Peyer's patch (tissue), 4 donors: ENCODE measurements at regions not wholly inside any gene's neighbourhood (a gene's known extent, or its start where the extent isn't known, plus 50 kb on each side); places are given as distances from the start of the nearest gene placed in this dataset.

Experiments
- DNase-seq, 3 donors: peaks; one replicate each; pipeline ENCODE4 v3.0.0-alpha.2; 2017 to 2019
- H3K27ac ChIP-seq, 4 donors: fragments of 200-600 bp; sonication (generic); one replicate each; pipeline ENCODE4 v1.5.1; 2016 to 2019
- H3K27me3 ChIP-seq, 2 donors: fragments of 200-600 bp; sonication (generic); one replicate each; pipeline ENCODE4 v1.5.1; 2019
- H3K36me3 ChIP-seq, 3 donors: fragments of 200-600 bp; sonication (generic); one replicate each; pipeline ENCODE4 v1.5.1; 2016 to 2019
- H3K4me1 ChIP-seq, 4 donors: fragments of 200-600 bp; sonication (generic); one replicate each; pipeline ENCODE4 v1.5.1; 2016 to 2019
- H3K4me3 ChIP-seq, 4 donors: fragments of 200-600 bp; sonication (generic); 1 replicate in 3 of 4; 2 replicates in 1 of 4; pipeline ENCODE4 v1.5.1; 2016 to 2019; ENCODE audit warnings: mild to moderate bottlenecking in 1 of 4
- H3K9me3 ChIP-seq, 4 donors: fragments of 200-600 bp; sonication (generic); one replicate each; pipeline ENCODE4 v1.5.1; 2016 to 2019; ENCODE audit warnings: mild to moderate bottlenecking in 1 of 4
- POLR2A ChIP-seq, 2 donors: fragments of 450-650 bp; IDR thresholded peaks; one replicate each; pipeline ENCODE4 v1.5.1; 2017; ENCODE audit warnings: antibody characterized with exemption in 2 of 2, mild to moderate bottlenecking in 2 of 2, moderate library complexity in 2 of 2
- TF ChIP-seq, protein P1 (sequence below), 6 experiments: fragments of 450-650 bp in 4 of 6; fragments of 200-600 bp in 2 of 6; sonication (generic) in 1 of 6; IDR thresholded peaks; one replicate each; pipeline ENCODE4 v1.5.1; 2017 to 2019; ENCODE audit warnings: antibody characterized with exemption in 6 of 6, mild to moderate bottlenecking in 3 of 6, moderate library complexity in 1 of 6

DNA sequence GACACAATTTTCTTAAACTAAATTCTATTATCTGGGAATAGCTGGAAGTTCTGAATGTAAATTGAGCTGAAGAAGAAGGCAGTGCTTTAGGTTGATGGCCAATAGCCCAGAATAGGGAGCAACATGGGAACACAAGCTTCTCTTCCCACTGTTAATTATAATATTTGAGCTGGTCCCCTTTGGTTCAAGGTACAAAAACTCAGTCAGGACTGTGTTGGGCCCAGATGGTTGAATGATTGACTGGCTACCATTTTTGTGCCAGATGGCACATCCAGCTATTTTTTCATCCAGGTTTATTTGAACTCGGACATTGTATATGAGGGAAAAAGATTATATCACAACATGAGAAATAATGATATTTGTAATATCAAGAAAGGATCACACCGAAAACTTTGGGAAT, 458.9 kb downstream of the SLITRK1 start:
- Histone ChIP-seq H3K4me3 (no peak overlapping the region), H3K27ac (no peak overlapping the region), H3K9me3 (no peaks in the 10 kb centered on the region), H3K36me3 (no peaks in the 10 kb centered on the region), H3K4me1 (no peaks in the 10 kb centered on the region), H3K27me3 (no peaks in the 10 kb centered on the region)
- TF ChIP-seq, protein P1, sequence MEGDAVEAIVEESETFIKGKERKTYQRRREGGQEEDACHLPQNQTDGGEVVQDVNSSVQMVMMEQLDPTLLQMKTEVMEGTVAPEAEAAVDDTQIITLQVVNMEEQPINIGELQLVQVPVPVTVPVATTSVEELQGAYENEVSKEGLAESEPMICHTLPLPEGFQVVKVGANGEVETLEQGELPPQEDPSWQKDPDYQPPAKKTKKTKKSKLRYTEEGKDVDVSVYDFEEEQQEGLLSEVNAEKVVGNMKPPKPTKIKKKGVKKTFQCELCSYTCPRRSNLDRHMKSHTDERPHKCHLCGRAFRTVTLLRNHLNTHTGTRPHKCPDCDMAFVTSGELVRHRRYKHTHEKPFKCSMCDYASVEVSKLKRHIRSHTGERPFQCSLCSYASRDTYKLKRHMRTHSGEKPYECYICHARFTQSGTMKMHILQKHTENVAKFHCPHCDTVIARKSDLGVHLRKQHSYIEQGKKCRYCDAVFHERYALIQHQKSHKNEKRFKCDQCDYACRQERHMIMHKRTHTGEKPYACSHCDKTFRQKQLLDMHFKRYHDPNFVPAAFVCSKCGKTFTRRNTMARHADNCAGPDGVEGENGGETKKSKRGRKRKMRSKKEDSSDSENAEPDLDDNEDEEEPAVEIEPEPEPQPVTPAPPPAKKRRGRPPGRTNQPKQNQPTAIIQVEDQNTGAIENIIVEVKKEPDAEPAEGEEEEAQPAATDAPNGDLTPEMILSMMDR (IDR thresholded peaks at IDR 0.05), result no peak
- TF ChIP-seq POLR2A (IDR thresholded peaks at IDR 0.05), result no peak
- no peak for DNase-seq

GRCh38 chr13:83414393-83414792, 467.9 kb downstream of the SLITRK1 start:
- no peaks in the 10 kb centered on the region for H3K4me1 ChIP-seq
- H3K27me3 ChIP-seq, result no peaks in the 10 kb centered on the region
- H3K4me3 ChIP-seq, result no peak overlapping the region
- H3K27ac ChIP-seq, result no peak overlapping the region
- no peaks in the 10 kb centered on the region for H3K9me3 ChIP-seq
- DNase-seq, result no peak
- TF ChIP-seq, protein P1 (IDR thresholded peaks at IDR 0.05), result no peak
- no peak for TF ChIP-seq POLR2A (IDR thresholded peaks at IDR 0.05)
- no peaks in the 10 kb centered on the region for H3K36me3 ChIP-seq

DNA sequence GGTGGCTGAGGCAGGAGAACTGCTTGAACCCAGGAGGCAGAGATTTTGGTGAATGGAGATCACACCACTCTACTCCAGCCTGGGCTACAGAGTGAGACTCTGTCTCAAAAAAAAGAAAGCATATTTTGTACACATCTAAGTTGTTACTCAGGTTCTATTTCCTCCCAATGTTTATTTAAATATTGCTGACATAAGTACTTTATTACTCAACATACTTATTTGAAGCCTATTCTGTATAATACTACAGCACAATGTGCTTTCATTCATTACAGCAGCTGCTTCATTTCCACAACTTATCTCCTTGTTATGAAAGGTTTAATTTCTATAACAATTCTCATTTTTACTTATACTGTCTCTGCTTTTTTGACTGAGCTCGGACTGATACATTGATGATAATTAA, 495.7 kb downstream of the SLITRK1 start:
- TF ChIP-seq, protein P1 (IDR thresholded peaks at IDR 0.05), result no peak
- TF ChIP-seq POLR2A (IDR thresholded peaks at IDR 0.05), result no peak
- no peaks in the 10 kb centered on the region for H3K4me1 ChIP-seq
- DNase-seq, result no peak
- no peaks in the 10 kb centered on the region for H3K9me3 ChIP-seq
- H3K36me3 ChIP-seq, result no peaks in the 10 kb centered on the region
- H3K4me3 ChIP-seq, result no peak overlapping the region
- H3K27ac ChIP-seq, result no peak overlapping the region
- no peaks in the 10 kb centered on the region for H3K27me3 ChIP-seq

DNA sequence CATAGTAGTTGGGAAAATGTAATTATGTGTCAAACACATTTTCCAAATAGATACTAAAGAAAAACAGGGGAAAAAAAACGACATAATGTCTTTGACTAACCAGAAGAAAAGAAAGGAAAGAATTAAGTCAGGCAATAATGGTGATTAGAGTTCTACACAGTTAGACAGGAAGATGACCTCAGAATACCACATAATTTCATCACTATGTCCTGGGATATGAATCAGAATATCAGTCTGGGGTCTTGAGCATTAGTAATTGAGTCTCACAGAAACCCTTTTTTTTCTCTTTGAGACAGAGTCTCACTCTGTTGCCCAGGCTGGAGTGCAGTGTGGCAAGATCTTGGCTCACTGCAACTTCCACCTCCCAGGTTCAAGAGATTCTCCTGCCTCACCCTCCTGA, 503.4 kb downstream of the SLITRK1 start:
- no peaks in the 10 kb centered on the region for H3K27me3 ChIP-seq
- no peak for DNase-seq
- H3K27ac ChIP-seq, result no peak overlapping the region
- H3K9me3 ChIP-seq, result no peaks in the 10 kb centered on the region
- H3K4me1 ChIP-seq, result no peaks in the 10 kb centered on the region
- H3K4me3 ChIP-seq, result no peak overlapping the region
- TF ChIP-seq, protein P1 (IDR thresholded peaks at IDR 0.05), result no peak
- no peak for TF ChIP-seq POLR2A (IDR thresholded peaks at IDR 0.05)
- H3K36me3 ChIP-seq, result no peaks in the 10 kb centered on the region

DNA sequence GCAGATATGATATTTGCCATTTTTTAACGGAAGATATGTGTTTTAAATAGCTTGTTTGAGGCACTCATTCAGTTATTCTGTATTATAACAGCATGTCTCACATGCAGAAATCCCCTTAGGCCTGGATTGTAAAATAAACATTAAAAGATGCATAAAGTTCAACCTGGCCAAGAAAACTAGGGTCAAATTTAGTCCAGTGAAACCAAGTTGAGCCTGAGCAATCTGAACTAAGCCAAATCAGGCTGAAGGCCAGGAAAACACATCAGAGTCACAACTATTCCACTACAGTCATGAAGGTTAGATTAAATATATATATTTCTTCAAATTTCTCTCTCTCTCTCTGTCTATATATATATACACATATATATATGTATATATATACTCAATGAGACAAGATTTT, 504.8 kb downstream of the SLITRK1 start:
- Histone ChIP-seq H3K27ac (no peak overlapping the region), H3K27me3 (no peaks in the 10 kb centered on the region), H3K36me3 (no peaks in the 10 kb centered on the region), H3K4me3 (no peak overlapping the region), H3K4me1 (no peaks in the 10 kb centered on the region), H3K9me3 (no peaks in the 10 kb centered on the region)
- DNase-seq, result no peak
- TF ChIP-seq, protein P1 (IDR thresholded peaks at IDR 0.05), result no peak
- TF ChIP-seq POLR2A (IDR thresholded peaks at IDR 0.05), result no peak

GRCh38 chr13:83372786-83373185, 509.5 kb downstream of the SLITRK1 start:
- no peak overlapping the region for H3K4me3 ChIP-seq
- H3K9me3 ChIP-seq, result no peaks in the 10 kb centered on the region
- H3K27ac ChIP-seq, result no peak overlapping the region
- no peak for TF ChIP-seq POLR2A (IDR thresholded peaks at IDR 0.05)
- TF ChIP-seq, protein P1 (IDR thresholded peaks at IDR 0.05), result no peak
- no peaks in the 10 kb centered on the region for H3K27me3 ChIP-seq
- H3K36me3 ChIP-seq, result no peaks in the 10 kb centered on the region
- H3K4me1 ChIP-seq, result no peaks in the 10 kb centered on the region
- DNase-seq, result no peak
